Ishikawa (cell line): ENCODE measurements at regions not wholly inside any gene's neighbourhood (a gene's known extent, or its start where the extent isn't known, plus 50 kb on each side); places are given as distances from the start of the nearest gene placed in this dataset.

ENCODE experiments used
- CEBPB ChIP-seq: IDR thresholded peaks from 2 replicates; pipeline ENCODE4 v1.6.1; 2012
- CREB1 ChIP-seq: IDR thresholded peaks from 2 replicates; pipeline ENCODE4 v1.6.1; 2012; ENCODE audit warnings: low read depth
- EGR1 ChIP-seq: IDR thresholded peaks from 2 replicates; pipeline ENCODE4 v1.6.1; 2012
- EP300 ChIP-seq: IDR thresholded peaks from 2 replicates; pipeline ENCODE4 v1.6.1; 2012; ENCODE audit warnings: borderline replicate concordance
- FOXM1 ChIP-seq: IDR thresholded peaks from 2 replicates; pipeline ENCODE4 v1.6.1; 2012; ENCODE audit warnings: low read depth, borderline replicate concordance
- NFIC ChIP-seq: IDR thresholded peaks from 2 replicates; pipeline ENCODE4 v1.6.1; 2012
- RAD21 ChIP-seq: IDR thresholded peaks from 2 replicates; pipeline ENCODE4 v1.6.1; 2012; ENCODE audit warnings: low read depth
- REST ChIP-seq: IDR thresholded peaks from 2 replicates; pipeline ENCODE4 v1.6.1; 2012; ENCODE audit warnings: low read depth, mild to moderate bottlenecking
- TAF1 ChIP-seq: IDR thresholded peaks from 2 replicates; pipeline ENCODE4 v1.6.1; 2012; ENCODE audit warnings: low read depth, mild to moderate bottlenecking
- TCF12 ChIP-seq: IDR thresholded peaks from 2 replicates; pipeline ENCODE4 v1.6.1; 2012; ENCODE audit warnings: low read depth
- TEAD4 ChIP-seq: IDR thresholded peaks from 2 replicates; pipeline ENCODE4 v1.6.1; 2012
- USF1 ChIP-seq: IDR thresholded peaks from 2 replicates; pipeline ENCODE4 v1.6.1; 2012
- YY1 ChIP-seq: IDR thresholded peaks from 2 replicates; pipeline ENCODE4 v1.6.1; 2012; ENCODE audit warnings: low read depth
- ZBTB7A ChIP-seq: IDR thresholded peaks from 2 replicates; pipeline ENCODE4 v1.6.1; 2012; ENCODE audit warnings: low read depth
- TF ChIP-seq, protein P1 (sequence below): IDR thresholded peaks from 2 replicates; pipeline ENCODE4 v1.6.1; 2012

GRCh38 chr5:39933061-39933460 is 508.3 kb upstream of the DAB2 start:
- TF ChIP-seq NFIC (no peak), TAF1 (no peak), FOXM1 (no peak), CREB1 (no peak), TCF12 (no peak), REST (no peak), USF1 (no peak), YY1 (no peak), RAD21 (no peak), EGR1 (no peak), EP300 (no peak), ZBTB7A (no peak), CEBPB (no peak), TEAD4 (no peak)
- TF ChIP-seq, protein P1, sequence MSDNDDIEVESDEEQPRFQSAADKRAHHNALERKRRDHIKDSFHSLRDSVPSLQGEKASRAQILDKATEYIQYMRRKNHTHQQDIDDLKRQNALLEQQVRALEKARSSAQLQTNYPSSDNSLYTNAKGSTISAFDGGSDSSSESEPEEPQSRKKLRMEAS = no peak

- TF ChIP-seq NFIC (no peak), REST (no peak), ZBTB7A (no peak), EGR1 (no peak), RAD21 (no peak), USF1 (no peak), YY1 (no peak), CEBPB (no peak), TCF12 (no peak), TEAD4 (no peak), TAF1 (no peak), CREB1 (no peak), FOXM1 (no peak), EP300 (no peak)
- TF ChIP-seq, protein P1 = no peak
Observed at GRCh38 chr5:39928709-39929108, 503.9 kb upstream of the DAB2 start.

- TF ChIP-seq CREB1 (no peak), EGR1 (no peak), USF1 (no peak), YY1 (no peak), REST (no peak), CEBPB (no peak)
Observed at GRCh38 chr5:39919876-39920275, 495.1 kb upstream of the DAB2 start.

DNA sequence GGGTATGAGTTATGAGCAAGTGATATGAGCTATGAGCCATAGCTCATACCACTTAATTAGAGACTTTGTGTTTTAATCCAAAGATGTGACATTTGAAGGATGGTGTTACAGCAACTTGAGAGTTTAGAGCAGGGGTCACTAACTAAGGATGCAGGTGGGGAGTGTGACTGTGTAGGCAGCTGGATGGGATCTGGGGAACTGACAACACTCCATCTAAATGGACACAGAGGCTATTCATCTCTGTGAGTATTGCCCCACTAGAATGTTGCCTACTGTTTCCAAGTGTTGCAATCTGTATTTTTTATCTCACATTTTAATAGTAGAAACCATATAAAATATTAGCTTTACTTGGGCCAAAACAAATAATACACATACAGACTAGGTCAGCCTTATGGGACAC is 488.1 kb upstream of the DAB2 start:
- TF ChIP-seq EP300 (no peak), TAF1 (no peak)

GRCh38 chr5:39906146-39906545 is 481.4 kb upstream of the DAB2 start:
- TF ChIP-seq CEBPB (no peak), ZBTB7A (no peak), USF1 (no peak), CREB1 (no peak), TCF12 (no peak), REST (no peak), YY1 (no peak), NFIC (no peak)
